ENCODE measurements at regions not wholly inside any gene's neighbourhood (a gene's known extent, or its start where the extent isn't known, plus 50 kb on each side); places are given as distances from the start of the nearest gene placed in this dataset.

- TF ChIP-seq, protein P1, sequence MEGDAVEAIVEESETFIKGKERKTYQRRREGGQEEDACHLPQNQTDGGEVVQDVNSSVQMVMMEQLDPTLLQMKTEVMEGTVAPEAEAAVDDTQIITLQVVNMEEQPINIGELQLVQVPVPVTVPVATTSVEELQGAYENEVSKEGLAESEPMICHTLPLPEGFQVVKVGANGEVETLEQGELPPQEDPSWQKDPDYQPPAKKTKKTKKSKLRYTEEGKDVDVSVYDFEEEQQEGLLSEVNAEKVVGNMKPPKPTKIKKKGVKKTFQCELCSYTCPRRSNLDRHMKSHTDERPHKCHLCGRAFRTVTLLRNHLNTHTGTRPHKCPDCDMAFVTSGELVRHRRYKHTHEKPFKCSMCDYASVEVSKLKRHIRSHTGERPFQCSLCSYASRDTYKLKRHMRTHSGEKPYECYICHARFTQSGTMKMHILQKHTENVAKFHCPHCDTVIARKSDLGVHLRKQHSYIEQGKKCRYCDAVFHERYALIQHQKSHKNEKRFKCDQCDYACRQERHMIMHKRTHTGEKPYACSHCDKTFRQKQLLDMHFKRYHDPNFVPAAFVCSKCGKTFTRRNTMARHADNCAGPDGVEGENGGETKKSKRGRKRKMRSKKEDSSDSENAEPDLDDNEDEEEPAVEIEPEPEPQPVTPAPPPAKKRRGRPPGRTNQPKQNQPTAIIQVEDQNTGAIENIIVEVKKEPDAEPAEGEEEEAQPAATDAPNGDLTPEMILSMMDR (IDR thresholded peaks at IDR 0.05): no peak
- TF ChIP-seq POLR2A (IDR thresholded peaks at IDR 0.05; ENCODE audit: low read depth): no peak
Observed at GRCh38 chr5:125411071-125411743, 664.8 kb upstream of the ZNF608 start.

Data from esophagus muscularis mucosa (tissue), 3 donors.